GM21825 (cell line): ENCODE measurements at regions not wholly inside any gene's neighbourhood (a gene's known extent, or its start where the extent isn't known, plus 50 kb on each side); places are given as distances from the start of the nearest gene placed in this dataset.
A peak's percentile ranks its signal among the peaks of the same experiment; 100 is the strongest.

Experiments
- ATAC-seq: cut with Tn5 transposase; IDR thresholded peaks from one replicate; pipeline ENCODE4 v1.9.1; 2021; ENCODE audit warnings: mild to moderate bottlenecking, moderate library complexity; ENCODE audit not compliant: unreplicated experiment

- no peak for ATAC-seq
Observed at GRCh38 chr15:35168464-35168863, 83.4 kb upstream of the NANOGP8 start.

DNA sequence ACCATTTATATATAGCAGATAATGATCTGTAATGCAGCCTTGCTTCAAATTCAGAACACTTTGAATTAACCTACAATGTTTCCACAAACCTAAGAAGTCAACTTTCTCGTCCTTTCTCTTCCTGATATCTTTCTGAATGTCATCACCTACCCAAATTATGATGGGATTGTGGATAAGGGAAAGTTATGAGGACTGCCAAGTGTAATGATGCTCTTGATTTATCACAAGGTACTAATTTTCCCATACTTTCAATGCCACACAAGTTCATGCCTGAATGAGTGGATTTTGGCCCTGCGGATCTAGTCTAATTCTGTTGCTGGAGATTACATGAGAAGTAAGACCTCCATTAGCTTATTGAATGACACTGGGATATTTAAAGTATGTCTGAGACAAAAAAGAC lies 82.6 kb upstream of the NANOGP8 start:
- no peak for ATAC-seq

DNA sequence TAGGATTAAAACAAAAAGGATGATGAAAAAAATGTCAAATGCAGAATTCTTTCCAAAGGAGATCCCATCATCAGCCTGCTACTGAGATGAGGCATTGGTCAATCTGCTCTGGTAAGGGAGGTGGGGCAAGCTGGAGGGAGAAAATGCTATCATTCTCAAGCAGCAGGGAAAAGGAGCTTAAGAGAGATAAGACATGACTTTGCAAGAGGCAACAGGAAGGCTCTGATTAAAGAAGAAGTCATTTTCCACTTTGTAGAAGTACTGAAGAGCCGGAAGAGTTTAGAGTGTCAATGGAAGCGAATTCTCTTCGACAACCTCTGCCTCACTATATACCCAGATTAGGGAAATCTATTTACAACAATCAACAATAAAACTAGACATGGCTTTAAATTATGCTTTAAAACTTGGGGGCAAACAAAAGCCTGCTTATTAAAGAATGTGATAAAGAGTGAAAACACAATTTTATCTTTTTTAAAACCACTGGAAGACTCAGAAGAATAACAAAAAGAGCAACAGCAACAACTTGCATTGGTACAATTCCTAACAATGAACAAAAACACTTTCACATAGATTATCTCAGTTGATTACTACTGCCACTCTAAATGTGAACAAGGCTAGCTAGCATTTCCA lies 81.8 kb upstream of the NANOGP8 start:
- no peak for ATAC-seq

DNA sequence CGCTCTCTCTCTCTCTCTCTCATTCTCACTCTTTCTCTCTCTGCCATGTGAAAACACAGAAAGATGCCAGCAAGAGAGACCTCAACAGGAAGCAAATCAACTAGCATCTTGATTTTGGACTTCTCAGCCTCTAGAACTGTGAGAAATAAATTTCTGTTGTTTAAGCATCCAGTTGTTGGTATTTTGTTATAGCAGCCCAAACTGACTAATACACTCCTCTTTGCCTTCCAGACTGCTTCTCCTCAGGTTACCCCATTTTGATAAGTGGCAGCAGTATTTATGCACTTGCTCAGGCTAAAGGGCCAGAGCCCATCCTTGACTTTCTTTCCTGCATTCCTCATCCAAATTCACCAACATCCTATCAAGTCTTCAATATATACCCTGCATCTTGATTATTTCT lies 76.6 kb upstream of the NANOGP8 start:
- ATAC-seq: no peak

DNA sequence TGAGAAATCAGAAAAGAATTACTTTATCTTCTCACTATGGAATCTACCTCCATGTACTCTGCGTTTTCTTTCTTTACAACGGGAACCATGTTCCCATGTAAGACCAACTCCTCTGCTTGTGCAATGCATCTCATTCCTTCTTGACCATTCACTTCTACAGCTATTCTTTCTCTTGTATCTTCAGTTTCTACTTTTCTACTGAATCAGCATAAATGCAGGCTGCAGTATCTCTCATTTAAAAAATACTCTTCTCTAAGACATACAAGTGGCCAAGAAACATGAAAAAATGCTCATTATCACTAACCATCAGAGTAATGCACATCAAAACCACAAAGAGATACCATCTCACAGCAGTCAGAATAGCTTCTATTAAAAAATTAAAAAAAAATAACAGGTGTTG lies 74.1 kb upstream of the NANOGP8 start:
- no peak for ATAC-seq

DNA sequence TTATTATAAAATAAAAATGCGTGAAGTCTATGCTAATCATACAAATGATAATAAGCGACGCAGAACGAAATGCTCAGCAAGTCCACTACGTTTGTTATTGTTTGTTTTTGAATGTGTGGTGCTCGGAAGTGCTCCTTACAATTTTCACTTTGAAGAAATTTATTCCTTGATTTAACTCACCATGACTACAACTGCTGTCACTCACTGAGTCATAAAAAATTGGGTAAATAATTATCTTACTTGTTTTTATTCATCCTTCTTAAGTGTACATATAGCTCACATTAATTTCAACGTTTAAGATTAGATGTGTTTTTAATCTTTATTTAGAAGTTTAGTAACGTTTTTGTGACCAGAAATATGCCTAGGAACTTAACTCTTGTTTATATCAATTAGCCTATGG lies 66.7 kb upstream of the NANOGP8 start:
- ATAC-seq: no peak

- no peak for ATAC-seq
Observed at GRCh38 chr15:35151381-35151780, 66.3 kb upstream of the NANOGP8 start.

DNA sequence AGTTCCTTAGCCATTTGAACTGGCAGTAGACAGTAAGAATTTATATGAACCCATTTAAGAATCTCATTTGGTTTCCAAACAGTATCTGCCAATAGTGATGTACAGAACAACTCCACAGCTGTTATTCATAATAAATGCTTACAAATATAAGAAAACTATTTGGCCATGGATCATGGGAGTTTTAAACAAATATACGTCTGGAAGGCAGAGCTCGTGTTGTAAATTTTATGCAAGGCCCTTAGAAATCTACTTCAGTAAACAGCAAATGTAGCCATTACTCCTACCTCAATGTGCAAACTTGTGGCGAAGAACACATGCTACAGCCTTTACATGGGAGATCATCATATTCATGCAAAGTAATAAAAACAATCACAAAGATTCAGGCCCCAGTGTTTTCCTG lies 65.3 kb upstream of the NANOGP8 start:
- no peak for ATAC-seq

DNA sequence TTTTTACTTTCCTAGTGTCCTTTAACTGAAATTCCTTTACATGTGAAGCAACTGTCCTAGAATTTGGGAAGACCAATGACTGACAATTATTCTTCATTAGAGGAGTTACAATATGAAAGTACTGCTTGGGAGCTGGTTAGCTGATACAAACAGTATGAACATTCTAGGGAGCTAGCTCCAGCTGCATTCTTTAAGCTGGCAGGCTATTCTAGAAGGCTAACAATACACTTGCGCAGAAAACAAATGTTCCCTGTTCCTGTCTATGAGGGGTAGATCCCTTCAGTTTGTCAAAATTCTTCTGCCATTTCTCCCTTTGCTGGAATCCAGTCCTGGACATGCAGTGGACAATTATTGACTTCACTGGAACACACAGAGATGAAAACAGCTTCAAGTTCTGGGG lies 60.2 kb upstream of the NANOGP8 start:
- no peak for ATAC-seq

- no peak for ATAC-seq
Observed at GRCh38 chr15:35142578-35142977, 57.5 kb upstream of the NANOGP8 start.

- ATAC-seq: no peak
Observed at GRCh38 chr15:35141743-35142471, 56.8 kb upstream of the NANOGP8 start.

DNA sequence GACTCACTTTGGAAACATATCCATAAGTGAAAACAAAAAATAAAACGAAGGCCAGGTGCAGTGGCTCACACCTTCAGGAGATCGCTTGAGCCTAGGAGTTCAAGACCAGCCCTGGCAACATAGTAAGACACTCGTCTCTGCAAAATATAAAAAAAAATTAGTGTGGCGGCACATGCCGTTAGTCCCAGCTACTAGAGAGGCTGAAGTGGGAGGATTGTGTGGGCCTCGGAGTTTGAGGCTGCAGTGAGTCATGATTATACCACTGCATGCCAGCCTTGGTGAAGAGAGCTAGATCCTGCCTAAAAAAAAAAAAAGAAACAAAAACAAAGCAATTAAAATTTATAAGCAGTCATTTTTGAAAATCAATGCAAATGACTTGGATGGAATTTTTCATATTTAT lies 54.7 kb upstream of the NANOGP8 start:
- ATAC-seq: no peak

DNA sequence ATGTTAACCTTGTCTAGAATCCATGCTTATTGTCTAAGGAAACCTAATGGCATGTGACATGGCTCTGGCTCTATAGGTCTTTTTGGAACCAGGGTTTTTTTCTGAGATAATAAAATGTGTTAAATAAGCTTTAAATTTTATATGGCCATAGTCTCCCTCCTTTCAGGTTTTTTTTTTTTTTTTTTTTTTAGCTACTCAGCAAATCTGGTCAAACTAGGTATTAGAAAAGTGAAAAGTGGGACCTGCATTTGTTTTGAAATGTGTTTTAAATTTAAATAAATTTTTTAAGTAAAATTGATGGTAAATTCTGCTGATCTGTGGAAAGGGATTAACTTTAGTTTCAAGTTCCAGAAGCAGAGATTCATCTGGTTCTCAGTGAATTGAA lies 52.1 kb upstream of the NANOGP8 start:
- no peak for ATAC-seq

DNA sequence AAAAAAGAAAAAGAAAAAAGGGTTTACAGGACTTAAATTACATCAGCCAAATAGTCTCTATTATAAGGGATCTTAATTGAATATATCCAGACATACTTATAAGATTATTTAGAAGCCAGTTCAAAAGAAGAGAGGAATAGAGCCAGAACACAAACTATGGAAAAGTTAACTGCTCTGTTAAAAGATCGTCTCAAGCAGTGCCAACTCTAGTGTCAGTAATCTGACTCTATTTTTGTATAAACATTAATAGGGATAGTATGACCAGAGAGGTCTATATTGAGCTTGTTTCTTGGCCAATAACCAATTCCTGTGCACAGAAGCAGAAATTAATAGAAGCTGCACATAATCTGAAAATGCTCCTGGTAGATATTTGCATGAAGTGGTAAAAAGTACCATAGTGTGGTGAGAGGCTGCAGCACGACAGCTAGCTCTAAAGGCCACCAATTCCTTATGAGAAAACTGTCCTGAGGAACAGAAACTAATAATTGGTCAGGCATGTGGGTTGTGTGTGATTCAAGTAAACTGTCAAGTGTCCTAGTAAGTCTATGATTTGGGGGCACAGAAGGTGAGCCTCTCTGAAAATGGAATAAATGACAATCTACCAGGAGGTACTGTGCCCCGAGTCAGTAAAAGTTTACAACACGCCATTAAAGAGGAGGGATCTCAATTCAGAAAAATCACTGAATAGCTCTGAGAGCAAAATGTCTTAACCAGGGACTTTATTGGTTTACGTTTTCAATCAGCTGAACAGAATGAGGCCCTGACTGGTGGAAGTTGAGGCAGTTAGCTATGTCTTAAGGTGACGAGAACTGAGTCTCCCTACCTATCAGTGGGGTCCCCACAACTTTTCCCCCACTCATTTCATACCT lies 51.5 kb upstream of the NANOGP8 start:
- peak; percentile 99 for ATAC-seq
